Stimulated activated CD4-positive, alpha-beta T cell treated with anti-CD3 and anti-CD28 coated beads, Interleukin-4, amount 100 ng/mL, for 48 hours (primary cell): ENCODE measurements at regions not wholly inside any gene's neighbourhood (a gene's known extent, or its start where the extent isn't known, plus 50 kb on each side); places are given as distances from the start of the nearest gene placed in this dataset.

Experiments used
- DNase-seq, 2 donors: peaks; one replicate each; pipeline ENCODE4 v3.0.0-alpha.2; 2020; ENCODE audit warnings: low read depth in 2 of 2

DNA sequence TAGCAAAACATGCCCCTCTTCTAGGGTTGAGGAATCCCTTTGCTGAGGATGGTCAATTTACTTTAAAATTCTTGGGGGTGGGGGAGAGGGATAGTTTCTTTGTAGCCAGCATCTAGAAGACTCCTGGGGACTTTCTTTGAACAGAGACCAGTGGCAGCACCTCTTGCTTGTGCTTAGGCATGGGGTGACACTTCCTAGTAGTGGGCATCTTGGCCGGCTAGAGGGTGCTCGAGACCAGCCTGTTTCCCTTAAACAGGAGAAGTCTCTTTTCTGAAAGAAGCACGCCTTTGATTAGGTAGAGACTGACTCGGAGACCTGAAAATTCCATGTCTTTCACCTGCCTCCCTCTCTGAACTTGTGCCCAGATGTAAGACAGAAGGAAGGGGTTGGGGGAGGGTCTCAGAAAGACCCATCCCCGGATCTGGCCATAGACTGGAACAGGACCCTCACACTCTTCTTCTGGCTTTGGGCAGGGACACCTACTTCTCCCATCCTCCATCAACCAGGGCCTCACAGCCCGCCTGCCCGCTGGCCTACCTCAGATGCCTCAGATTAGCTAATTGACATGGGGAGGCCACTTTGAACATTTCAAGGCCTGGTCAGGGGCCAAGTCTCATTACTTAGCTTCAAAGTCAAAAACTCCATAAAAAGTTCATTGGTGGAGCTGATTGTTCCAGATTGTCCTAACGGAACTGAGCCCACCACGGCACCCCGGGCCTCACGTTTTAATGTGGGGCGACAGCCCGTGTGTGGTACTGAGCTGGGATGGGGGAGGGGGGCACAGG, 172.2 kb downstream of the CDC5L start:
- DNase-seq: no peak

DNA sequence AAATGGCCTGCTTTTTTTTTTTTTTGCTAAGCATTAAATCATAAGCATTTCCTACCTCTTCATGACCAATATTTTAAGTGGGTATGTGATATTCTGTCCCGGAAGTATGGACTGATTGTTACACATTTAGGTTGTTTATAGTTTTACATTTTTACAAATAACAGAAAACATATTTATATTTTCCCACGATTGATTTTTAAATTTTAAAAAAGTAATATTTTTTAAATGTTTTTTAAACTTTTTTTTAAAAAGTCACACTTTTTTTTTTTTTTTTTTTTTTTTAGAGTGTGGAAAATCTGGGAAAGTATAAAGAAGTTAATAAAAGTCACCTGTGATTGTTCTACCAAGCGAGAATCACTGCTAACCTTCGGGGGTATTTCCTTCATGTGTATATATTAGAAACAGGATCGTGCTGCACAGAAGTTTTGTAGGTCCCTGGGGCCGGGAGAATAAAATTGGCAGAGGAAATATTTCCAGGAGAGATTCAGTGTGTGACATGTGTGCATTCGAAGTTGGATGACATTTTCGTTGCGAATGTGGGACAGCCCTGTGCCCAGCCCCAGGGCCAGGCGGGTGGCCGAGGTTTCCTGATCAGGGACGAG, 173.1 kb downstream of the CDC5L start:
- no peak for DNase-seq

DNA sequence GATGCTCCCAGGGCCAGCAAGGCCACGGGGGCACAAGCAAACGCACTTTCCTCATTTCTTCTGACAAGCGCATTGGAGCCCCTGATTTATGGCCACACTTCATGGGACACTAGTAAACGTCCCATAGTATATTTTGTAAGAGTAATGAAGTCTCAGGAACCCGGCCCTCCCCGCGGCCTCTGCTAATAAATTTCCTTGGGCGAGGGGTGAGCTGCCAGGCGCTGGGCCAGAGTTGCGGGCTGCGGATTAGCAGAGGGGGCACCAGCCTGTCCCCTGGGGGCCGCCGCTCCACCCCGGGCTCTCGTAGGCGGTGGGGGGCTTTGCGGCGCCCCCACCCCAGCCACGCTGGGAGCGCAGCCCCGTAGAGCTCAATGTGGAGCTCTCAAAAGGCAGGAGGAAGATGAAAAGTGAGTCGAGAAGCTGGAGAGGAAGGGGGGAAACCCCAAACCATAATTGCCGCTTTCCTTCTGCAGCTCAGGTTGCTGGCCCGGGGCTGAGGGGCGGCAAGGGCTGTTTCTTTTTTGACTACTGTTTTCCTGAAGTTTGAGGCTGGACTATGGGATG, 173.6 kb downstream of the CDC5L start:
- DNase-seq: no peak

DNA sequence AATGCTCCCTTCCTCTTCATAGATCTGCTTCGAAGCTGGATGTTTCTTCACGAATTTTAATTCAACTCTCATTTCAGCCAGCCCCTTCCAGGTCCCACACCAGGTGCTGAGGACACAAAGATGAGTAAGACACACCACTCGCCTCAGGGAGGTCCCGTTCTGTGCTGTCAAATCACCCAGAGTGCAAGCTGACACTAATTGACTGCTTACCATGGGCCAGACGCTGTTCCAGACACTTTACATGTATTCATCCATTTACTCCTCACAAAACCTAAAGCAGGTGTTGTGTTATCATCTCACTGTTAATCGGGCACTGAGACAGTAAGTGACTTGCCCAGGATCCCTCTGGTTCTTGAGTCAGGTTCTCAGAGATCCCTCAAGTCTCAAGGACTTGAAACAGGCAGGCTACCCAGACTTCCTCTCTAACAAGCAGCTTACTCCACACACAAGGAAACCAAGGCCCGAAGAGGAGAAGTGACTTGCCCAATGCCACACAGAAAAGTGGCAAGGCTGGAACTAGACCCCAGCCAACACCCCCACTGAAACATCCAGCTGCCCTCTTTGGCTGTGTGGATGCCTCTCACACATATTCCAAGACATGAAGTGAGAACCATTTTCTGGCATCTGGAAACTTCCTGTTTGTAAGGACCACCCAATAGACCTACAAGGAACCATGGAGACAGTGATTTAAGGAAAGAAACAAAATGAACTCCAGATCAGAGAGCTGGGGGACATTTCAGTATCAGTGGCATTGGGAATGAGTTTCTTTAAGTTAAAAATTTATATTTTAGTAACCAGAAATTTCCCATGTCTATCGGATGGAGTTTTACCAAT, 174.5 kb downstream of the CDC5L start:
- no peak for DNase-seq

DNA sequence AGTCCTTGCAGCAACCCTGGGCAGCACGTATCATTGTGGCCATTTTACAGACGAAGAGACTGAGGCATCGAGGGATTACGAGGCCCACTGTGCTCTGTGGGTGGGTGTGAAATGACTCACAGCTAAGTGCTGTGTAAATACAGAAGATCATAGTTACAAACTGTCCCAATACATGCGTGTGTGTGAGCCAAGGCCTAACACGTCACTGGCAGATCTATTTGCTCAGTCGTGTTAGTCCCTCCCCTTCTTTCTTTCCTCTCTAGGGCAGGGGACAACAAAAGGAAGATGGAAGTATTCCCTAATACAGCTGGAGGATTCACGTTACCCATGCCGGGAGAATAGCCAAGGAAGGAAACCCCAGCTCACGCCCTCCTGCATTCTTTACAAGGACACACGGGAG, 175.9 kb downstream of the CDC5L start:
- no peak for DNase-seq

DNA sequence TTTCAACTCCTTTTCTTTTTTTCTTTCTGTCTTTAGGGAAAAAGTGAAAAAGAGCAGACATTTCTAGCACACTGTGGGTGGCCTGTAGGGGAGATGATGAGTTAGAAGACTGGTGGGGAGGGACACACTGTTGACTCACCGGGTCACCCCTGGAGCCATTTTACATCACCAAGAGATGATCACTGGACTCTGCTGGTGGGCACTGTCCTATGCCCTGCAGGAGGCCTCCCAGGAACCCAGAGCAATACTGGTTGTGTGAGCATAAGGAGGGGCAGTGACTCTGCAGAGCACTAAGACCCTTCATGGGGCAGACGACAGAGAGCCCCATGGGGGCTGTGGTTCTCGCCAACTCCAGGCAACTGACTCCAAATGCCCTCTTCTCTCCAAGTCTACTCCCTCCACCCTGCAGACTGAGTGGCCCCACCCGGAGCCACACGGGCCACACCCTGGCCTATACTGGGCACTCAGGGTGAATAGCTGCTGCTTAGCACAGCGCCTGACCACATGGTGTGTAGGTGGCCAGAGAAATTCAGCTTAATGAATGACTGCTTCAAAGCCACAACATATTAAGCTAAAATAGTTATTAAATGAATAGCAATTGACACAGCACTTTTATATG, 177.5 kb downstream of the CDC5L start:
- DNase-seq: no peak

DNA sequence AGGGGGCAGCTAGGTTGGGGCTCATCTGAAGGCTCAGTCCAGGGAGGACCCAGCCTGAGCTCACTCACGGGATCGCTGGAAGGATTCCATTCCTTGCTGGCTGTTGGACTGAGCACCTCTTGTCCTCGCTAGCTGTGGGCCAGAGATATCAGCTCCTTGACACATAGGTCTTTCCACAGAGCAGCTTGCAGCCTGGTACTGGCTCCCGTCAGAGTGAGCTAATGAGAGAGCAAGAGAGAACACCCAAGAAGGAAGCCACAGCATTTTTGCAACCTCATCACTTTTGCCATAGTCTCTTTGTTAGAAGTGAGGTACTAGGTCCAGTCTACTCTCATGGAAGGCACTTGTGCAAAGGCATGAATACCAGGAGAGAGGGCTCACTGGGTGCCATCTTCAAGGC, 179.9 kb downstream of the CDC5L start:
- no peak for DNase-seq

DNA sequence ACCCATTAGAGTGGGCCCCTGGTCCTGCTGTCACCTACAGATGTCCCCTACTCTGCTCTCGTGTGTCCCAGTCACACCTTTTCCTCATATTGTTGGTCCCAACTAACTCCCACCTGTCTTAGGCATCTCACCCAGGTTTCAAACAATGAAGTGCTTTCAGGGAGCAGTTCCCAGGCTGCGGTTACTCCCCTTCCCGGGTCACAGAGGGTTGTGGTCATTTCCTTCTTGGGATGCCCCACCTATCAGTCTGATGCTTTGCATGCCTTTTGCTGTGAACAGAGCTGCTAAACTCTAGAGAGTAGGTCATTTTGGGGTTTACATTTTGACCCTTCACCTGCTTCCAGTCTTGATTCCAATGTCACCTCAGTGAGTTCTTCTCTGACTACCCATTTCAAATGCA, 181.6 kb downstream of the CDC5L start:
- no peak for DNase-seq

DNA sequence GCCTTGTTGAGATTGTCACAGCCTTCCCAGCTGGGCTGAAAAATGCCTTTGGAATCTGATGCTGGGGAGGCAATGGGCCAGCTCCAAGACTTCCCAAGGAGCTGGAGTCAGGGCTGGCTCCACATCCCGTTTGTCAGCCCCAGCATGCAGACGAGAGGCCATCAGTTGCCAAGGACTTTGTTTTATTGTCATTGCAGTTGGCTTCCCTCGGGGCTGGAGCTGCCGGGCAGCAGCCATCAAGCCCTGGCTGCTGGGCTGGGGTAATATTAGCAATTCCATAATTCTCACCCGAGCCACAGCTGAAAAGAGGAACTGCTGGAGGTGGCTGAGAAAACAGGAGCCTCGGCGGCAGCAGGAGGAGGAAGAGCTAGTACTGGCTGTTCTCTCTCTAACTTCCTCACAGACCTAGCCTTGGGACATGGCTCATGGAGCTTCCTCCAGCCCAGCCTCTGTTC, 182.5 kb downstream of the CDC5L start:
- no peak for DNase-seq

DNA sequence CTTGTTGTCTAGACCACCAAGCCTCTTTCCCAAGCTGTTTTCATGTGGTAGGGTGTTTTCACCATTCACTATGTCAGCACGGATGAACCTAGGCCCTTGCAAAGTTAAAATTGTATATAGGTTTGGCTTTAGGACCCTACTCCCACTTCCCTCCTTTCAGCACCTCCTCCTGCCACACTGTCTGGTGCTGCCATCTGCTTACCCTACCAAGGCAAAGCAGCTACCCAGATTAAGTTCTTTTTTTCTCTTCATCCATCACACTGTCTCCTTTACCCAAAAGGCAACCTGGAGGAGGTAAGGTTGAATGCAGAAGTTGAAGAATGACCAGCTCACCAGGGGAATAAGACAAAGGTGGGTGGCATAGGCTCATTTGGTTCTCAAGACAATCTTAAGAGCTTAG, 184.0 kb downstream of the CDC5L start:
- DNase-seq: no peak

DNA sequence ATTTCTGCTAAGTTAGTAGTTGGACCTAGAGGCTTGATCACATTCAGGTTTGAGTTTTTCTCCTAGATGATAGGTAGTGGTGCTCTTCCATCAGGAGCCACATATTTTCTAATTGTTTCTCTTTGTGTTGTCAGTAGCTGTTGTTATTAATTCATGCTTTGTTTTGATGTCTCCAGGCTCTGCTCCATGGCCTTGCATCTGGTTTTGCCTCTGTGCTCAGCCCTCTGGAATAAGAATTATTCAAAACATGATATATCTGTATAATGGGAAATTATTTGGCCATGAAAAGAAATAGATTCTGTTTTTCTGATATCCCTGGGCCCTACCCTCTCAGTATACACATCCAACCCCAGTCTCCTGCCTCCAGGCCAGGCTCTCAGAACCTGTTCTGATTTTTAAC, 184.8 kb downstream of the CDC5L start:
- DNase-seq: no peak

DNA sequence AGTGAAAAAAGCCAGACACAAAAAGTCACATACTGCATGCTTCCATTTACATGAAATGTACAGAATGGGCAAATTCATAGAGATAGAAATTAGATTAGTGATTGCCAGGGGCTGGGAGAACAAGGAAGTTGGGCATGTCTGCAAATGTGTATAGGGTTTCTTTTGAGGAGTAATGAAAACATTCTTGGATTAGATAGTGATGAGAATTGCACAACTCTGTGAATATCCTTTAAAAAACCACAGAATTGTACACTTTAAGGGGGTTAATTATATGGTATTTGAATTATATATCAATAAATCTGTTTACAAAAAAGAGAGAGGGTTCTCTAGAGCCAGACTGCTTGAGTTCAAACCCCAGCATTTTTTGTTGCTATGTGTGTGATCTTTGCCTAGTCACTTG, 188.1 kb downstream of the CDC5L start:
- no peak for DNase-seq

DNA sequence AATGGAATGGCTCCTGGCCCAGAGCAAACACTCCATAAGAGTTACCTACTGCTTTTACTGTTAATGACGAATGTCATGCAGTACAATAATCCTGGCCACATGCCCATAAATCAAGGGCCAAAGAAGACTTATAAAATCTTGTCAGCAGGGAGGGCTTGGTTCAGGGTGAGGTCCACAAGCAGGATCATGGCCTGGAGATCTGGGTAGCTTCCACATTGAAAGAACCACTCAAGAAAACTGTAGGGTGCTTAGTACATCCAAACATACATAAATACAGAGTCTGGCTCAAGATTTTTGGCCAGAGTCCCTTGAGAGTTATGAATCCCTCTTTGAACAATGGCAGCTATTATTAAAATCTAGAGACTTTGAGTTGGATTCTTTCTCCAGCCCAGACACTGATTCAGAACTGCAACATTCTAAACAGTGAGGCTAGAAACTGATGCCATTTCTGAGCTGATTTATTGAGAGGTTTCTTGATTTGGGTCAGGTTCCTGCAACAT, 188.7 kb downstream of the CDC5L start:
- DNase-seq: no peak

DNA sequence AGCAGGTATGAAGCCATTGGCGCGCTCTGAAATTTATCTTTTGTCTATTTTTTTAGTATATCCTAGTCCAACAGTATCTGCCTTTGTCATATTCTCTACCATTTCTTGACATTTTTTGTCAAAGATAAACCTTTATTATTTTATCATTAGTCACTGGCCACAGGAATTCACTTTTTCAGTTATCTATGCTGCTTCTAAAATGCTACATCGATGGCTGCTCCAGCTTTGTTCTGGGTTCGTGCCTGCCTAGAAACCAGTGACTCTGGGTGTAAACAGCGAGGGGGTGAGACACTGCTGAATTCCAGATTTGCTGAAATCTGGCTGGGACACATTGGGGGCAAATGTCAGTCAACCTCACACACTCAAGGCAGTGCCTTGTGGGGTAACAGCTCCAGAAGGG, 193.4 kb downstream of the CDC5L start:
- DNase-seq: no peak

DNA sequence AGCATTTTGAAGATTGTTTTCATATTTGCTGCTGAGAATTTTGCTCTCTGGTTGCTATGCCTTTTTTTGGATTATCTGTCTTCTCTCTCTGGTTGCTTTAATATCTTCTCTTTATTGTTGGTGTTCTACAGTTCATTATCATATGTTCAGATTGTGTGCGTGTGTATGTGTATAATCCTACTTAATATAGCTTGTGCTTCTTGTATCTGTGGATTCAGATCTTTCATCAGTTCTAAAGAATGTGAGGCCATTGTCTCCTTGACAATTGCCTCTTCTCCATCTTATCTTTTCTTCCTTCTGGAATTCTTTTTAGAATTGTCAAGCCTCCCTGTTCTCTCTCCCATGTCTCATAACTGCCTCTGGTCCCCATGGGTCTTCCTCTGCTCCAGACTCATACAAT, 195.4 kb downstream of the CDC5L start:
- no peak for DNase-seq

DNA sequence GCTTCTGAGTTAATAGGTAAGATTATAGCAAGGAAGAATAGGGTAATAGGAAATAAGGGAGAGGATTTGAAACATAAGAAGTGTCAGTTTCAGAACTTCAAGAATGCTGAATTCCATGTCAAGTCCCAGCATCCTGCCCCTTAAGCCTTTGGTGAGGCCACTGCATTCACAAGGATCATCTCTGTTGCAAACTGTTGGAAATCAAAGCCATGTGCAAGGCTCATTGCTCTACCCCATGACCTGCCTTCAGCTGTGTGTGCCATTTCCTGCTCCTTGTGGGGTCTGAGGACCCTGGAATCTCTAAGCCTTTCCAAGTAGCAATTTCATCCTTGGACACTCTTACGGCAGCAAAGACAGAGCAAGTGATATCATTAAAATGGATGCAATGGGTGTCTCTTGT, 203.0 kb downstream of the CDC5L start:
- DNase-seq: no peak

DNA sequence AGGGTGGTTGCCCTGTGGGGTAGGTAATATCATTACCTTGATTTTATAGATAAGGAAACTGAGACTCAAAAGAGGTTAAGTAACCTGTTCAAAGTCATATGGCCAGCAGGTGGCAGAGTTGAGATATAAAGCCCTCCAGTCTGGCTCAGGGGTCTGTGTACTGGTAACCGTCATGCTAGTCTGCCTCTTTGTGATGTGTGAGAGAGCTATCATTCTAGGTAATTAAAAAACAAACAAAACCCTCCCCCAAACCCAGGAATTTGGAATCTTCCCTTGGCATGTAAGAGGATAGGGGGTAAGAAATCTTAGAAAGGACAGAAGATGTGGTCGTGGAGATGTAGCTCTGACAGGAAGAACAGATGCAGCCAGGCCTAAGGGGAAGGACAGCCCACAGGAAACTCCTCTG, 206.0 kb downstream of the CDC5L start:
- DNase-seq: peak; percentile 52 to 63

DNA sequence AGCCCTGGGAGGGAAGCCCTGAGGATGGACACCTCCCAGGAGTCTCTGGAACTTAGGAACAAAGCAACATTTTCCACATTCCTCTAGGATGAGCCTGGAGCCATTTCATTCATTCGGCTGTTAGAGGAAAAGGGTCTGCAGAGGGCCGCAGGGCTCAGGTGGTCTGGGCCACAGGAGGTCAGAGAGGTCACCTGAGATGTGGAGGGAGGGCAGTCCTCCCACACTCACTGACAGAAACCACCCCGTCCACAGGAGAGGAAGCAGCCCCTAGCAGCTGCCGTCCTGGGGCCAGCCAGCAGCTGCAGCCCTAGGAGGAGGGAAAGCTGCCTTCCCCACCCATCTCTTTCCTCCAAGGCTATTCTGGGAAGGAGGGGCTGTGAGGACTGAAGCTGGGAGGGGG, 207.0 kb downstream of the CDC5L start:
- no peak for DNase-seq

DNA sequence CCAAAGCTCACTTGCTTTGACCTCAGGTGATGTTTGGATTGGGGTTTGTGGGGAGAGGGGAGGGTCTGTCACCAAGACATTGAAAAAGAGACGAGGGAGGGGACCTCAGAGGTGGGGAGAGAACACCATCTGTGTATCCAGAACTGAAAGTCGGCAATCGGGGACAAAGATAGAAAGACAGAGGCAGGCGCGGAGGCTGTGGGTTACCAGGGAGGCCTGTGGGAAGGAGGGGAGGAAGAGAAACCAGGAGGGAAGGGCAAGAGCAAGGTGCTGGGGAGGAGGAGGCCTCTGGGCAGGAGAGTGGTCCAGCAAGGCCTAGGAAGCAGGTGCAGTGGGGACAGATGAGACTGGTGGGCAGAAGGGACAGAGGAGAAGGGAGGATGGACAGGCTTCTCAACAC, 211.2 kb downstream of the CDC5L start:
- DNase-seq: no peak

DNA sequence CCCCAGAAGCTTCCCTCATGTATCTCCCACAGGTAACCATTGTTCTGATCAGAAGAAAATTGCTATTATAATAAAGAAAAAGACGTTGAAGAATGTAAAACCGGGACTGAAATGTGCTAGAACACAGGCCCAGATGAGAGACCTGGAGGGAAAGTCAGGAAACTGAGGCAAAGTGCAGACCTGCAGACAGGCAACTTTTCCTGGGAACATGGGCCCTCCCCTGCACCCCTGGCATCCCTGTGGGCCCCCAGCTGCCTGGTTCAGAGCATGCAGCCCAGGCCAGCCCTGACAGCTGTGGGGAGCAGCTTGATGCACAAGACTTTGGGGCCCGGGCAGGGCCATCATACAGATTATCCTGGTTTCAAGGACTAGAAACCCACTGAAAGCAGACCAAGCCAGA, 212.2 kb downstream of the CDC5L start:
- DNase-seq: no peak

DNA sequence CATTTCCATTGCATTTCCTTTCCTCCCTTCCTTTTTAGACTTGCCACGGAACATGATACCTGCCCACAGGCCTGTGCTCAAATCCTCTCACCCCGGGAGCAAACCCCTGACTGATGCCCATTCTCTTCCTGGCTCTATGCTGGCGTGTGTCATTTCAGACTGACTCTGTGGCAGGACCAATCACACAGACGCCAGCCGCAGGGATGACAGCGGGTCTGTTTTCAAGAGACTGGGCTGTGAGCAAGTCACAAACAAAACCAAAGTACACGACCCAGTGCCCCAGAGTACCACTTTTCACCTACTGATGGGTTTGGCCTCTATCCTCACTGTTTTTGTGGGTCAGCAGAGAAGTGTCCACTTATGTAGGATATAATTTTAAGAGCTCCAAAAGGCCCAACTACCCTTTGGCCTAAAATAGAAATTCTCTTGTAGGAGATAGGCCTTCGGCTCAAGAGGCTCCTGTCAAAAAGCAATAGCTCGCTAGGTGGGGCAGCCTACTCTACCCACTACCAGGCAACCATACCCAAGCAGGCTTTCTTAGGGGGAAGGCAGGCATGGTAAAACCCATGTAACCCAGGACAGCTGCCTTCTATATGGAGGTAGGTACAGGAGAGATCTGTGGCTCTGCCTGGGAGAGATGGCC, 215.7 kb downstream of the CDC5L start:
- no peak for DNase-seq
